SU-DHL-6 (cell line): ENCODE measurements at regions not wholly inside any gene's neighbourhood (a gene's known extent, or its start where the extent isn't known, plus 50 kb on each side); places are given as distances from the start of the nearest gene placed in this dataset.
"Not testable (repeated sequence)": the region's sequence is repeated elsewhere in the genome, so short reads cannot be mapped to it uniquely, and the experiment has no call there.

ENCODE experiments used
- H2AFZ ChIP-seq: fragments of 200-600 bp; sonication (generic); 2 replicates; pipeline ENCODE4 v1.6.1; 2014; ENCODE audit warnings: low read depth, mild to moderate bottlenecking, moderate library complexity, mixed read lengths, antibody characterized with exemption, low read length; ENCODE audit not compliant: severe bottlenecking
- H3F3A ChIP-seq: fragments of 200-600 bp; shearing (Covaris generic); 2 replicates; pipeline ENCODE4 v1.6.0; 2016; ENCODE audit warnings: antibody characterized with exemption, mild to moderate bottlenecking; ENCODE audit not compliant: insufficient read depth
- H3K27ac ChIP-seq: fragments of 200-600 bp; sonication (generic); 2 replicates; pipeline ENCODE4 v1.5.1; 2016; ENCODE audit warnings: low read depth, mild to moderate bottlenecking, low read length, moderate library complexity, mixed read lengths
- H3K27me3 ChIP-seq: fragments of 200-600 bp; sonication (generic), shearing (Covaris generic); 2 replicates; pipeline ENCODE4 v1.6.0; 2014; ENCODE audit warnings: mild to moderate bottlenecking, low read length
- H3K36me3 ChIP-seq: fragments of 200-600 bp; sonication (generic); 2 replicates; pipeline ENCODE4 v1.6.1; 2014; ENCODE audit warnings: mild to moderate bottlenecking, low read length, mixed read lengths
- H3K4me2 ChIP-seq: fragments of 300-600, 200-600 bp; shearing (Covaris generic), sonication (generic); 2 replicates; pipeline ENCODE4 v1.6.0; 2014; ENCODE audit warnings: low read length, low read depth, mild to moderate bottlenecking; ENCODE audit not compliant: poor library complexity, severe bottlenecking
- H3K4me3 ChIP-seq: fragments of 200-600 bp; sonication (generic); 2 replicates; pipeline ENCODE4 v1.5.1; 2014; ENCODE audit warnings: antibody characterized with exemption, low read length, mild to moderate bottlenecking, mixed read lengths; ENCODE audit not compliant: insufficient read depth, poor library complexity, severe bottlenecking
- H3K79me2 ChIP-seq: fragments of 200-600 bp; sonication (generic); 2 replicates; pipeline ENCODE4 v1.6.1; 2014; ENCODE audit warnings: mild to moderate bottlenecking, low read length, moderate library complexity; ENCODE audit not compliant: insufficient read depth
- H3K9ac ChIP-seq: fragments of 200-600 bp; sonication (generic); 2 replicates; pipeline ENCODE4 v1.7.0; 2014; ENCODE audit warnings: mild to moderate bottlenecking, low read length
- H3K9me2 ChIP-seq: fragments of 200-600 bp; sonication (generic); replicated peaks from 2 replicates; pipeline ENCODE4 v1.6.1; 2014; ENCODE audit warnings: low read length; ENCODE audit not compliant: insufficient read depth
- H3K9me3 ChIP-seq: fragments of 200-600 bp; sonication (generic); 2 replicates; pipeline ENCODE4 v1.6.1; 2014; ENCODE audit warnings: low read length, mixed read lengths; ENCODE audit not compliant: insufficient read depth
- H4K20me1 ChIP-seq: fragments of 200-600 bp; sonication (generic); 2 replicates; pipeline ENCODE4 v1.6.1; 2014; ENCODE audit warnings: low read depth, mild to moderate bottlenecking, antibody characterized with exemption, low read length, moderate library complexity, mixed read lengths
- EZH2phosphoT487 ChIP-seq: fragments of 200-600 bp; sonication (generic), shearing (Covaris generic); conservative IDR thresholded peaks from 2 replicates; pipeline ENCODE4 v1.6.1; 2018; ENCODE audit warnings: mild to moderate bottlenecking, antibody characterized with exemption, low read length, moderate library complexity, mixed read lengths
- TF ChIP-seq, protein P1 (sequence below): fragments of 200-600 bp; sonication (generic); IDR thresholded peaks from one replicate; pipeline ENCODE4 v1.5.1; 2017; ENCODE audit warnings: antibody characterized with exemption, mild to moderate bottlenecking, low read length, moderate library complexity; ENCODE audit not compliant: insufficient read depth, poor library complexity, severe bottlenecking

DNA sequence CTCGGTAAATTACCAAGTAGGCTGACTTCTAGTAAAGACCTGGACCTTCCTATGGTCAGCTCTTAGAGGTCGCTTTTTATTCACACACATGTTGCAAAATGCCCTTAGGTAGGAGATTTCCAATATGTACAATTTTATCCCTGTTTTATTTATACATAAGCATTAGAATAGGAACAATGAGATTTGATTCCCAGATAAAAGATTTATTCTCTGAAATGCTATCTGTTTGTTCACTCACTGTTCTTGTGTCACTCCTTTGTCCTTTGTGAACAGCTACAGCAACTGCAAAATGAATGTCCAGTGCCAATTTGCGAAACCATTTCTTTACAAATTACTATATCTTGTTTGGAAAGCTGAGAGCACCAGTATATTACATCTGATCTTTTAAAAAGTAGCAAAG lies 991.5 kb upstream of the TYRP1 start:
- no peaks in the 10 kb centered on the region for H3K36me3 ChIP-seq

GRCh38 chr9:11702548-11702947 lies 990.6 kb upstream of the TYRP1 start:
- TF ChIP-seq, protein P1, sequence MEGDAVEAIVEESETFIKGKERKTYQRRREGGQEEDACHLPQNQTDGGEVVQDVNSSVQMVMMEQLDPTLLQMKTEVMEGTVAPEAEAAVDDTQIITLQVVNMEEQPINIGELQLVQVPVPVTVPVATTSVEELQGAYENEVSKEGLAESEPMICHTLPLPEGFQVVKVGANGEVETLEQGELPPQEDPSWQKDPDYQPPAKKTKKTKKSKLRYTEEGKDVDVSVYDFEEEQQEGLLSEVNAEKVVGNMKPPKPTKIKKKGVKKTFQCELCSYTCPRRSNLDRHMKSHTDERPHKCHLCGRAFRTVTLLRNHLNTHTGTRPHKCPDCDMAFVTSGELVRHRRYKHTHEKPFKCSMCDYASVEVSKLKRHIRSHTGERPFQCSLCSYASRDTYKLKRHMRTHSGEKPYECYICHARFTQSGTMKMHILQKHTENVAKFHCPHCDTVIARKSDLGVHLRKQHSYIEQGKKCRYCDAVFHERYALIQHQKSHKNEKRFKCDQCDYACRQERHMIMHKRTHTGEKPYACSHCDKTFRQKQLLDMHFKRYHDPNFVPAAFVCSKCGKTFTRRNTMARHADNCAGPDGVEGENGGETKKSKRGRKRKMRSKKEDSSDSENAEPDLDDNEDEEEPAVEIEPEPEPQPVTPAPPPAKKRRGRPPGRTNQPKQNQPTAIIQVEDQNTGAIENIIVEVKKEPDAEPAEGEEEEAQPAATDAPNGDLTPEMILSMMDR: no peak
- no peak for TF ChIP-seq EZH2phosphoT487
- H3K9me2 ChIP-seq: no peaks in the 10 kb centered on the region

More for the DNA sequence above, 991.5 kb upstream of the TYRP1 start:
- H3K9ac ChIP-seq: no peak overlapping the region
- no peaks in the 10 kb centered on the region for H3K9me3 ChIP-seq
- H4K20me1 ChIP-seq: no peaks in the 10 kb centered on the region
- TF ChIP-seq, protein P1: no peak
- no peaks in the 10 kb centered on the region for H3K27me3 ChIP-seq
- no peak overlapping the region for H3K4me2 ChIP-seq
- no peak overlapping the region for H3K4me3 ChIP-seq
- no peak overlapping the region for H3K27ac ChIP-seq
- H3F3A ChIP-seq: no peaks in the 10 kb centered on the region
- H3K9me2 ChIP-seq: no peaks in the 10 kb centered on the region
- no peak overlapping the region for H2AFZ ChIP-seq
- H3K79me2 ChIP-seq: no peaks in the 10 kb centered on the region

DNA sequence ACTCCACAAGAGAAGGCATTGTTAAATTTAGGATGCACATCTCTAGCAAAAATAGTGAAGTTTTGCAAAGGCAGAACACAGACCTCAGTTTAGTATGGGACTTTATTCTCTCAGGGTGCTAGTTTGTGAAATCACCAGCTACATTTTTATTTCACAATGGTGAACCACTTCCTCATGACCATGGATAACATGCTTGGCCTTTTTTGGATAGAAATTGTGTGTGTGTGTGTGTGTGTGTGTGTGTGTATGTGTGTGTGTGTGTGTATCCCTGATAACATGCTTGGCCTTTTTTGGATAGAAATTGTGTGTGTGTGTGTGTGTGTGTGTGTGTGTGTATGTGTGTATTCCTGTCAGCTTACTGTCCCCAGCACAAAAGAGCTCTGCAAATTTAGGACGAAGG lies 989.0 kb upstream of the TYRP1 start:
- H3F3A ChIP-seq, H3K27me3 ChIP-seq, H3K27ac ChIP-seq, H3K9me2 ChIP-seq, H3K36me3 ChIP-seq, H2AFZ ChIP-seq, H3K9ac ChIP-seq, H4K20me1 ChIP-seq, H3K9me3 ChIP-seq, H3K4me3 ChIP-seq, H3K4me2 ChIP-seq, H3K79me2 ChIP-seq: not testable (repeated sequence)

More at GRCh38 chr9:11702548-11702947, 990.6 kb upstream of the TYRP1 start:
- H3K9ac ChIP-seq: no peak overlapping the region
- no peak overlapping the region for H3K4me2 ChIP-seq
- H2AFZ ChIP-seq: no peak overlapping the region
- H3F3A ChIP-seq: no peaks in the 10 kb centered on the region
- no peak overlapping the region for H3K27ac ChIP-seq
- H3K79me2 ChIP-seq: no peaks in the 10 kb centered on the region
- no peaks in the 10 kb centered on the region for H3K27me3 ChIP-seq
- no peaks in the 10 kb centered on the region for H3K9me3 ChIP-seq
- H4K20me1 ChIP-seq: no peaks in the 10 kb centered on the region
- H3K4me3 ChIP-seq: no peak overlapping the region
- no peaks in the 10 kb centered on the region for H3K36me3 ChIP-seq

GRCh38 chr9:11708899-11709298 lies 984.3 kb upstream of the TYRP1 start:
- H3K36me3 ChIP-seq: no peaks in the 10 kb centered on the region
- H3K4me3 ChIP-seq: no peak overlapping the region
- no peaks in the 10 kb centered on the region for H3K79me2 ChIP-seq
- no peak overlapping the region for H3K9ac ChIP-seq
- no peaks in the 10 kb centered on the region for H4K20me1 ChIP-seq
- H3K9me3 ChIP-seq: no peaks in the 10 kb centered on the region
- no peak overlapping the region for H3K27ac ChIP-seq
- no peaks in the 10 kb centered on the region; the same call in 1 of the 2 replicates for H3K9me2 ChIP-seq
- H3K27me3 ChIP-seq: no peaks in the 10 kb centered on the region
- TF ChIP-seq, protein P1: no peak
- no peak for TF ChIP-seq EZH2phosphoT487
- no peak overlapping the region for H2AFZ ChIP-seq
- H3F3A ChIP-seq: no peaks in the 10 kb centered on the region
- no peak overlapping the region for H3K4me2 ChIP-seq
